ENCODE measurements at regions not wholly inside any gene's neighbourhood (a gene's known extent, or its start where the extent isn't known, plus 50 kb on each side); places are given as distances from the start of the nearest gene placed in this dataset.

- BruUV-seq (replicated peaks): no TSS peak
These were observed 82.5 kb upstream of the TBX20 start for GRCh38 chr7:35336444-35336843.

GRCh38 chr7:35334506-35334905 is 80.6 kb upstream of the TBX20 start:
- Histone ChIP-seq H3K36me3 (ENCODE audit: insufficient read depth, low read length, poor library complexity, severe bottlenecking) (no peaks in the 10 kb centered on the region), H3K9me3 (ENCODE audit: low read depth, low read length, poor library complexity, severe bottlenecking) (no peaks in the 10 kb centered on the region), H3K27me3 (replicated peaks; ENCODE audit: insufficient read depth, low read depth, low read length, poor library complexity) (no peaks in the 10 kb centered on the region), H3K27ac (ENCODE audit: low read depth, low read length, poor library complexity, severe bottlenecking) (no peak overlapping the region), H3K4me1 (ENCODE audit: insufficient read depth, low read length, poor library complexity, severe bottlenecking) (no peaks in the 10 kb centered on the region), H3K4me3 (ENCODE audit: low read depth, low read length, poor library complexity, severe bottlenecking) (no peak overlapping the region)
- TF ChIP-seq CTCF (conservative IDR thresholded peaks at IDR 0.05; ENCODE audit: low read depth, low read length): no peak
- no peak for TF ChIP-seq EZH2 (IDR thresholded peaks at IDR 0.05; ENCODE audit: borderline replicate concordance, low read depth, low read length, poor library complexity, severe bottlenecking)
- no TSS peak for BruUV-seq (replicated peaks)
- ChIA-PET CTCF (no interaction called here), POLR2A (ENCODE audit: low non-redundant PET) (no interaction called here)
- no peak for DNase-seq (ENCODE audit: low spot score)
- intact Hi-C loops (cut with micrococcal nuclease; ENCODE audit: unreplicated experiment): no loop called here

More at GRCh38 chr7:35336444-35336843, 82.5 kb upstream of the TBX20 start:
- H3K4me3 ChIP-seq (ENCODE audit: low read depth, low read length, poor library complexity, severe bottlenecking): no peak overlapping the region
- TF ChIP-seq CTCF (conservative IDR thresholded peaks at IDR 0.05; ENCODE audit: low read depth, low read length): no peak
- intact Hi-C loops (cut with micrococcal nuclease; ENCODE audit: unreplicated experiment): no loop called here
- no peaks in the 10 kb centered on the region for H3K9me3 ChIP-seq (ENCODE audit: low read depth, low read length, poor library complexity, severe bottlenecking)
- H3K27ac ChIP-seq (ENCODE audit: low read depth, low read length, poor library complexity, severe bottlenecking): no peak overlapping the region
- DNase-seq (ENCODE audit: low spot score): no peak
- no peaks in the 10 kb centered on the region for H3K4me1 ChIP-seq (ENCODE audit: insufficient read depth, low read length, poor library complexity, severe bottlenecking)
- H3K36me3 ChIP-seq (ENCODE audit: insufficient read depth, low read length, poor library complexity, severe bottlenecking): no peaks in the 10 kb centered on the region
- no peaks in the 10 kb centered on the region for H3K27me3 ChIP-seq (replicated peaks; ENCODE audit: insufficient read depth, low read depth, low read length, poor library complexity)
- POLR2A ChIA-PET (ENCODE audit: low non-redundant PET): no interaction called here
- CTCF ChIA-PET: no interaction called here

GRCh38 chr7:35333265-35333664 is 79.4 kb upstream of the TBX20 start:
- intact Hi-C loops (cut with micrococcal nuclease; ENCODE audit: unreplicated experiment): no loop called here
- no peaks in the 10 kb centered on the region for H3K9me3 ChIP-seq (ENCODE audit: low read depth, low read length, poor library complexity, severe bottlenecking)
- DNase-seq (ENCODE audit: low spot score): no peak
- no peaks in the 10 kb centered on the region for H3K36me3 ChIP-seq (ENCODE audit: insufficient read depth, low read length, poor library complexity, severe bottlenecking)
- H3K27me3 ChIP-seq (replicated peaks; ENCODE audit: insufficient read depth, low read depth, low read length, poor library complexity): no peaks in the 10 kb centered on the region
- no peak overlapping the region for H3K27ac ChIP-seq (ENCODE audit: low read depth, low read length, poor library complexity, severe bottlenecking)
- no peaks in the 10 kb centered on the region for H3K4me1 ChIP-seq (ENCODE audit: insufficient read depth, low read length, poor library complexity, severe bottlenecking)
- TF ChIP-seq CTCF (conservative IDR thresholded peaks at IDR 0.05; ENCODE audit: low read depth, low read length) (no peak), EZH2 (IDR thresholded peaks at IDR 0.05; ENCODE audit: borderline replicate concordance, low read depth, low read length, poor library complexity, severe bottlenecking) (no peak)
- H3K4me3 ChIP-seq (ENCODE audit: low read depth, low read length, poor library complexity, severe bottlenecking): no peak overlapping the region
- POLR2A ChIA-PET (ENCODE audit: low non-redundant PET): no interaction called here
- no TSS peak for BruUV-seq (replicated peaks)
- CTCF ChIA-PET: no interaction called here
